Keratinocyte (primary cell): ENCODE measurements at regions not wholly inside any gene's neighbourhood (a gene's known extent, or its start where the extent isn't known, plus 50 kb on each side); places are given as distances from the start of the nearest gene placed in this dataset.

Experiments used
- DNase-seq: peaks from one replicate; pipeline ENCODE4 v3.0.0-alpha.2; 2011; ENCODE audit warnings: low read depth, missing footprints, low spot score
- FAIRE-seq: peaks from 2 replicates; lab custom pipeline; 2011; peaks lifted over from hg19 to GRCh38; lab: Jason Lieb, UNC
- H2AFZ ChIP-seq: 2 replicates; pipeline ENCODE4 v1.6.0; 2012; ENCODE audit warnings: low read length, control low read depth, inconsistent platforms; ENCODE audit not compliant: control insufficient read depth
- H3K27ac ChIP-seq: 2 replicates; pipeline ENCODE4 v1.5.1; 2011; ENCODE audit warnings: low read length; ENCODE audit not compliant: control insufficient read depth, insufficient read depth
- H3K27me3 ChIP-seq: 3 replicates; pipeline ENCODE4 v1.6.0; 2011; ENCODE audit warnings: low read length; ENCODE audit not compliant: control insufficient read depth, insufficient read depth; ENCODE audit errors: extremely low read depth
- H3K36me3 ChIP-seq, 2 experiments: 2 replicates in 1 of 2; 3 replicates in 1 of 2; pipeline ENCODE4 v1.5.1; 2011; ENCODE audit warnings: low read length in 2 of 2, mild to moderate bottlenecking in 1 of 2; ENCODE audit not compliant: control insufficient read depth in 2 of 2, insufficient read depth in 2 of 2; ENCODE audit errors: extremely low read depth in 1 of 2
- H3K4me1 ChIP-seq: 3 replicates; pipeline ENCODE4 v1.5.1; 2011; ENCODE audit warnings: low read length; ENCODE audit not compliant: control insufficient read depth, insufficient read depth; ENCODE audit errors: extremely low read depth
- H3K4me2 ChIP-seq: 3 replicates; pipeline ENCODE4 v1.6.0; 2011; ENCODE audit warnings: low read depth, low read length; ENCODE audit not compliant: control insufficient read depth, insufficient read depth; ENCODE audit errors: extremely low read depth
- H3K4me3 ChIP-seq, 3 experiments: fragments of 200-600 bp in 1 of 3; sonication (generic) in 1 of 3; 2 replicates in 2 of 3; 3 replicates in 1 of 3; pipeline ENCODE4 v1.5.1; 2011 to 2016; ENCODE audit warnings: low read length in 3 of 3, mild to moderate bottlenecking in 3 of 3, control low read depth in 2 of 3, inconsistent platforms in 1 of 3, low read depth in 1 of 3, mixed read lengths in 1 of 3, mixed run types in 1 of 3, moderate library complexity in 1 of 3; ENCODE audit not compliant: control insufficient read depth in 2 of 3, insufficient read depth in 2 of 3; ENCODE audit errors: extremely low read depth in 1 of 3
- H3K79me2 ChIP-seq: 2 replicates; pipeline ENCODE4 v1.6.0; 2012; ENCODE audit warnings: low read length; ENCODE audit not compliant: control insufficient read depth, insufficient read depth
- H3K9ac ChIP-seq: 3 replicates; pipeline ENCODE4 v1.6.0; 2011; ENCODE audit warnings: low read length; ENCODE audit not compliant: control insufficient read depth, insufficient read depth; ENCODE audit errors: extremely low read depth
- H3K9me1 ChIP-seq: 3 replicates; pipeline ENCODE4 v1.6.0; 2011; ENCODE audit warnings: low read length; ENCODE audit not compliant: control insufficient read depth, insufficient read depth; ENCODE audit errors: extremely low read depth
- H3K9me3 ChIP-seq: 2 replicates; pipeline ENCODE4 v1.5.1; 2012; ENCODE audit warnings: low read depth, low read length; ENCODE audit not compliant: control insufficient read depth
- H4K20me1 ChIP-seq: 3 replicates; pipeline ENCODE4 v1.6.0; 2011; ENCODE audit warnings: low read length; ENCODE audit not compliant: control insufficient read depth, insufficient read depth; ENCODE audit errors: extremely low read depth
- EZH2 ChIP-seq: IDR thresholded peaks from one replicate; pipeline ENCODE4 v1.6.1; 2012; ENCODE audit warnings: inconsistent platforms, mild to moderate bottlenecking, low read length, moderate library complexity
- dilution Hi-C: fragments of 300-500 bp; cut with MboI; formaldehyde crosslinking; loops from one replicate; pipeline ENCODE4 v1.7.0; 2020; ENCODE audit warnings: low sequenced_read_pairs; ENCODE audit not compliant: extremely low pct_ligation_motif_present
- TF ChIP-seq, protein P1 (sequence below), 3 experiments: IDR thresholded peaks in 1 of 3; conservative IDR thresholded peaks in 1 of 3; optimal IDR thresholded peaks in 1 of 3; 2 replicates in 2 of 3; 3 replicates in 1 of 3; pipeline versions ENCODE3 to v1.5.1; 2011; ENCODE audit warnings: low read length in 3 of 3, mild to moderate bottlenecking in 3 of 3, moderate library complexity in 2 of 3, control low read depth in 1 of 3, inconsistent platforms in 1 of 3; ENCODE audit not compliant: insufficient read depth in 2 of 3; ENCODE audit errors: extremely low read depth in 1 of 3

DNA sequence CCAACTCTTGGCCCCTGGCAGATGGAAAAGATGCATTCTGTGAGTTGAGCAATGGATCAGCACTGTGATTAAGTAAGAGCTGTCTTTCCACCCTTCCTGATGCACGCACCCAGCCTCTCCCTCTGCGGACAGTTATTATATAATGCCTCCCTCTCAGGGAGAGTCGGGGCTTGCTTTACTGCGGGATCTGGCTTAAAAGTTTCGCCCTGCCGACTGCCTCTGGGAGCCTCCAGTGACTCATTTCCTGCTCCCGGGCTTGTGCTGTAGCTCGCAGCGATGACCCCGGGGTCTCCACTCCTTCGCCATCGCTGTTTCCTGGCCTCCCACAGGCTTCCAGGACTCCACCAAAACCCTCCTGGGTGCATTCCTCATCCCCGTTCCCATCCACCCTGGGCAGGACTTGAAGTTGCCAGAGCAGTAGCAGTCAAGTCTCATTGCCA lies 107.4 kb upstream of the SLC7A1 start:
- Histone ChIP-seq H3K27ac (peak overlapping the region; percentile 48), H4K20me1 (no peaks in the 10 kb centered on the region), H3K4me2 (peak overlapping the region; percentile 77), H3K9ac (no peak overlapping the region), H3K79me2 (no peaks in the 10 kb centered on the region), H3K9me3 (no peaks in the 10 kb centered on the region), H2AFZ (peak overlapping the region; percentile 48), H3K36me3 (no peaks in the 10 kb centered on the region), H3K27me3 (no peaks in the 10 kb centered on the region), H3K4me3 (peak overlapping the region; percentile 10 to 48 (median 15)), H3K4me1 (peaks cover 31% of the 10 kb centered on the region), H3K9me1 (no peaks in the 10 kb centered on the region)
- no peak for TF ChIP-seq EZH2
- TF ChIP-seq, protein P1, sequence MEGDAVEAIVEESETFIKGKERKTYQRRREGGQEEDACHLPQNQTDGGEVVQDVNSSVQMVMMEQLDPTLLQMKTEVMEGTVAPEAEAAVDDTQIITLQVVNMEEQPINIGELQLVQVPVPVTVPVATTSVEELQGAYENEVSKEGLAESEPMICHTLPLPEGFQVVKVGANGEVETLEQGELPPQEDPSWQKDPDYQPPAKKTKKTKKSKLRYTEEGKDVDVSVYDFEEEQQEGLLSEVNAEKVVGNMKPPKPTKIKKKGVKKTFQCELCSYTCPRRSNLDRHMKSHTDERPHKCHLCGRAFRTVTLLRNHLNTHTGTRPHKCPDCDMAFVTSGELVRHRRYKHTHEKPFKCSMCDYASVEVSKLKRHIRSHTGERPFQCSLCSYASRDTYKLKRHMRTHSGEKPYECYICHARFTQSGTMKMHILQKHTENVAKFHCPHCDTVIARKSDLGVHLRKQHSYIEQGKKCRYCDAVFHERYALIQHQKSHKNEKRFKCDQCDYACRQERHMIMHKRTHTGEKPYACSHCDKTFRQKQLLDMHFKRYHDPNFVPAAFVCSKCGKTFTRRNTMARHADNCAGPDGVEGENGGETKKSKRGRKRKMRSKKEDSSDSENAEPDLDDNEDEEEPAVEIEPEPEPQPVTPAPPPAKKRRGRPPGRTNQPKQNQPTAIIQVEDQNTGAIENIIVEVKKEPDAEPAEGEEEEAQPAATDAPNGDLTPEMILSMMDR (optimal IDR thresholded peaks at IDR 0.05 in 1 of 3, IDR thresholded peaks at IDR 0.05 in 1 of 3, conservative IDR thresholded peaks at IDR 0.05 in 1 of 3; ENCODE audit: extremely low read depth in 1 of 3, insufficient read depth in 2 of 3, low read length in 3 of 3): no peak
- dilution Hi-C loops: no loop called here
- peak; percentile 93 for FAIRE-seq
- DNase-seq: peak; percentile 83

DNA sequence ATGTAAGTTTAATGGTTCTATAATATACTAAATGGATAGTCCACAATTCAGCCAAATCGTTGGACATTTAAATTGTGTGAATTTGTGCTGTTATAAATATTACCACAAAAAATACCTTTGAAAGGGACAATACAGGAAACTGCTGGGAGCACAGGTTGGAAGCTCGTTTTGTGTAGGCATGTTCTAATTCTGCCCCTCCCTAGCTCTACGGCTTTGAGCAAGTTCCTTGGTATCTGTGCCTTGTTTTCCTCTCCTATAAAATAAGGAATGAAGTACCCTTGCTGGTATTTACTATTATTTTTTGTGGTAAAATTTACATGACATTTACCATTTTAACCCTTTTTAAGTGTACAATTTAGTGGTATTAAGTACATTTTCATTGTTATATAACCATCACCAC lies 102.6 kb upstream of the SLC7A1 start:
- dilution Hi-C loops: no loop called here
- no peak overlapping the region for H3K9ac ChIP-seq
- H3K36me3 ChIP-seq: no peaks in the 10 kb centered on the region
- H3K27ac ChIP-seq: no peak overlapping the region
- H3K4me2 ChIP-seq: peak overlapping the region; percentile 65
- peaks cover 32% of the 10 kb centered on the region for H3K4me1 ChIP-seq
- no peak overlapping the region for H3K4me3 ChIP-seq
- H4K20me1 ChIP-seq: no peaks in the 10 kb centered on the region
- DNase-seq (no peak), FAIRE-seq (peak; percentile 77)
- no peaks in the 10 kb centered on the region for H3K27me3 ChIP-seq
- peak overlapping the region; percentile 71 for H2AFZ ChIP-seq
- H3K9me3 ChIP-seq: no peaks in the 10 kb centered on the region
- TF ChIP-seq, protein P1 (optimal IDR thresholded peaks at IDR 0.05 in 1 of 3, IDR thresholded peaks at IDR 0.05 in 1 of 3, conservative IDR thresholded peaks at IDR 0.05 in 1 of 3; ENCODE audit: extremely low read depth in 1 of 3, insufficient read depth in 2 of 3, low read length in 3 of 3): no peak
- TF ChIP-seq EZH2: no peak
- H3K79me2 ChIP-seq: no peaks in the 10 kb centered on the region
- no peaks in the 10 kb centered on the region for H3K9me1 ChIP-seq
